ENCODE measurements at regions not wholly inside any gene's neighbourhood (a gene's known extent, or its start where the extent isn't known, plus 50 kb on each side); places are given as distances from the start of the nearest gene placed in this dataset.
"Not testable (repeated sequence)": the region's sequence is repeated elsewhere in the genome, so short reads cannot be mapped to it uniquely, and the experiment has no call there.

DNA sequence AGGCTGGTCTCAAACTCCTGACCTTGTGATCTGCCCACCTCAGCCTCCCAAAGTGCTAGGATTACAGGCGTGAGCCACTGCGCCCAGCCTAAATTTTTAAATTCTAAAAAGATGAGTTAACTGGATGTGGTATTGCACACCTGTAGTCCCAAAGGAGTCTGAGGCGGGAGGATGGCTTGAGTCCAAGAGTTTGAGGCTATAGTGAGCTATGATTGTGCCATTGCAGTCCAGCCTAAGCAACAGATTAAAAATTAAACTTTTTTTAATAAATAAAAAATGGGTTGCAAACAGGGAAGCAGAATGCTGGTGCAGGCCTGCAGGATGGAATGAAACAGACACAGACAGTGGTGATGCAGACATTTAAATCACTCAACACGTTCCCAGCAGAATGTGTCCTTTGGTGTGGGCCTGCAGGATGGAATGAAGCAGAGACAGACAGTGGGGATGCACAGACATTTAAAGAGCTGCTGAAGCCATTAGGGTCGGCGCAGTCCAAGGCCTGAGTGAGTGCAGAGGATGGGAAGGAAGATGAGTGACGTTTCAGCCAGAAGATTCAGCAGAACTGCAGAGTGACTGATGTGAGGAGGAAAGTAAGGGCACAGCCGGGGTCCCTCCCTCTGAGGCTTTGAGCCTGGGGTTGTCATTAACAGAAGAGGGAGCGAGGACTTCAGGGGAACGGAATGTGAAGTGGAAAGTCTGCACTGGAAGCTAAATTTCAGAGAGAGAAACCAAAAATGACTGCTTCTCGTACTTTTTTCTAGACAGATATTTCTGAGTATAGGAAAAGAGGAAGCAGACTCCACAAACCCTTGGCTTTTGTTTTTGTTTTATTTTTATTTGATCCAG, 117.5 kb downstream of the RIN2 start:
- no peak for DNase-seq

DNA sequence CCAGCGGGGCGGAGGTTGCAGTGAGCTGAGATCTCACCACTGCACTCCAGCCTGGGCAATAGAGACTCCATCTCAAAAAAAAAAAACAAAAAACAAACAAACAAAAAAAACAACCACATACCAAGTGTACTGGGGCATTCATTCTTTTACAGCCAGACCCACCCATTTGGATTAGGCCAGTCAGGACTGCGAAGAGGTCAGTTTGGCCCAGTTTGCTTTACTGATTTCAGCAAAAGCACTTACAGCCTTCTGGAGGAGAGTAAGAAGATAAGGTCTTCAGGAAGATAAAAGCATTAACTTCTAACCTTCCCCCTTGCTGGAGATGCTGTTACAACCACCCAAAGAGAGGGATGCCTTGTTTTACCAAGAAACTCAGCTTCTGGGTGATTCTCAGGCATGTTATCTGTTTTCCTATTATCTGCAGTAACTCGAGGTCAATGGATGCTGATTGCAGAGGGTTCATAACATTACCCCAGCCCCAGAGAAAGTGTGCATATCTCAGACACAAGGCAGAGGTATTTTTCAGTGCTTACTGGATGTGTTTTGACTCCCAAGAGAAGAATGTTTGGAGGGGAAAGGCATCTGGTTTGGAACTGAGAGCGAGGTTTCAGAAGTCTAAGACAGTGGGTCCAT, 118.9 kb downstream of the RIN2 start:
- no peak for DNase-seq

DNA sequence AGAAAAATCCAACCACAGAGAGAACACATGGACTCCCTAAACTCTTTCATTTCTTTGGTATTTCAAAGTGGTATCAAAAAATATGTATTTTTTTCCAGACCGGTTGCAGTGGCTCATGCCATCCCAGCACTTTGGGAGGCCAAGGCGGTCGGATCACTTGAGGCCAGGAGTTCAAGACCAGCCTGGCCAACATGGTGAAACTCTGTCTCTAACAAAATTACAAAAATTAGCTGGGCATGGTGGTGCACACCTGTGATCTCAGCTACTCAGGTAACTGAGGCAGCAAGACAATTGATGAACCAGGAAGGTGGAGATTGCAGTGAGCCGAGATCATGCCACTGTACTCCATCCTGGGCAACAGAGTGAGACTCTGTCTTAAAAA, 121.8 kb downstream of the RIN2 start:
- DNase-seq = not testable (repeated sequence)

DNA sequence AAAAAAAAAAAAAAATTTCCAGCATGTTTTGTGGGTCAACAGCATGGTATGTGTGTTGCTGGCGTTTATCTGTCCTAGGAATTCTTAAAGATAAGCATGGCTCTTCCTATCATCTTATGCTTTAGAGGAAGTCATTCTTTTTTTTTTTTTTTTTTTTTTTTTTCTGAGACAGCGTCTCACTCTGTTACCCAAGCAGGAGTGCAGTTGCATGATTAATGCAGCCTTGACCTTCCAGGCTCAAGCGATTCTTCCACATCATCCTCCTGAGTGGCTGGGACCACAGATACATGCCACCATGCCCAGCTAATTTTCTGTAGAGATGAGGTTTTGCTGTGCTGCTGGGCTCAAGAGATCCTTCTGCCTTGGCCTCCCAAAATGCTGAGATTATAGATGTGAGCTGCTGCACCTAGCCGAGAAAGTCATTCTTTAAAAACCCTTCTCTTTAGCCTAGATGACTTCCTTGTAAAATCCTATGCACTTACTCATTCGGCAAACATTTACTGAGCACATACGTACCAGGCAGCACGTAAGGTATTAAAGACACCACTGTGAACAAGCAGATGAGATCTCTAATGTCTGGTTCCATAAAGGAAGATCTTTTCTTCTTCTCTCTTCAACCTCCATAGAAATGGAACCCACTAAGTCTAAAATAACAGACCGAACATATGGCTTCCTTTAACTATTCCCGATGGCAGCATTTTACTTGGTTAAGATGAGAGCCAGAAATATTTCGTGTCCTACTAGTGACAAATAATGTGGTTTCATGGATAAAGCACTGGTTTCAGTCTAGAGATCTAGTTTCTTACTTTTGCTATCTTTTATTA, 122.4 kb downstream of the RIN2 start:
- DNase-seq = no peak

DNA sequence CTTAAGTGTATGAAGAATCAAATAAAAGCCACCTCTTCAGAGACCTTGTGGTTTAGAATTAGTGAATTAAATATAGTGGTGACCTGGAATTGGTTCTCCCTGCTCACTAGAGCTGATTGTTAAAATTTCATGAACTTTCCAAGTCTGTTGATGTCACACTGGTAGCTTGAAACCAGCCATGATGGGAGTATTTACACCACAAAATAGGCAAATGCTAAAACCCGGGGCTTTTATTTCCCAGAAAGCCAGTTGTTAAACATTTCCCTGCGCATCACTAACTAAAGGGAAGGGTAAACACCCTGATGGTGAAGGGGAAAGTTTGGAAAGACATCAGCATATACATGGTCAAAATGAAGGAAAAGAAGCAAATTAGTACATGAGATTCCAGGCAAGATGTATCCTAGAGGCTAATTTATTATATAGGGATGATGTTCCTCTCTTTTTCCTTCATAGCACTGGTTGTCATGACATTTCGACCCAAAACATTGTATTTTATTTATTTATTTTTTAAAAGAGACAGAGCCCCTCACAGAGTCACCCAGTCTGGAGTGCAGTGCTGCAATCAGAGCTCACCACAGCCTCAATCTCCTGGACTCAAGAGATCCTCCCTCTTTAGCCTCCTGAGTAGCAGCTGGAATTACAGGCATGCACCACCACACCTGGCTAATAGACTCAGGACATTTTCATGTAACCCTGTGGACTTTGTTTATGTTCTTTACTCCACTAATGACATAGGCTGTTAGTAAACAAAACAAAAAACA, 123.2 kb downstream of the RIN2 start:
- no peak for DNase-seq

DNA sequence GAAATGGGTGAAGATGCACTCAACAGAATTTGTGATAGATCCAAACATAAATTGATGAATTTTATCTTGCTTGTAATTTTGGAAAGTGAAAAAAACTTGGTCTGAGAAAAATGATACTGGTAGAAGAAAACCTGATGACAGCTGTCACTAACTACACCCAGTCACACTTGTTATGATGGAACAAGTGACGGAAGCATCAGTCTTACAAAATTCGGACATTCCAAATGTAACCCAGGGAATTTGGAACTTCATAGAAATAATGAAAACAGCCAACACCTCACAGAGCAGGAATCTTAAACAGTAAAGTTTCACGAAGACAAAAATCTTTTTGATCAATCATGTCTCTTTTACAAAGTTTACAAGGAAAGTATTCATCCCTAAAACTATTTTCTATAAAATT, 123.9 kb downstream of the RIN2 start:
- DNase-seq = no peak

DNA sequence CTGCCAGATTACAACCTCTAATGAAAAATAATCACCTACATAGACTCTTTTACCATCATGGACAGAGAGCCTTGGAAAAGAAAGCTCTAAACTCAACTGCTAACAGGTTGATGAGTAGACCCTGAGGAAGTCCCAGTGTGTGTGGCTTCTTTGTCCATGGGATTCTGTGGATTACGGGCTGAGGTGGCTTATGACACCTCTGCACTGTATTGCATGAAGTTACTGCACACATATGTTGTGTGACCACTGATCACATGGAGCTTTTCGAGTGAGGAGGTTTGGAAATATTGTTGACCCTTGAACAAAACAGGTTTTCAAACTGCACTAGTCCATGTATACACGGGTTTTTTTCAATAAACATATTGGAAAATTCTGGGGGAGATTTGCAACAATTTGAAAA, 124.4 kb downstream of the RIN2 start:
- DNase-seq = no peak

DNA sequence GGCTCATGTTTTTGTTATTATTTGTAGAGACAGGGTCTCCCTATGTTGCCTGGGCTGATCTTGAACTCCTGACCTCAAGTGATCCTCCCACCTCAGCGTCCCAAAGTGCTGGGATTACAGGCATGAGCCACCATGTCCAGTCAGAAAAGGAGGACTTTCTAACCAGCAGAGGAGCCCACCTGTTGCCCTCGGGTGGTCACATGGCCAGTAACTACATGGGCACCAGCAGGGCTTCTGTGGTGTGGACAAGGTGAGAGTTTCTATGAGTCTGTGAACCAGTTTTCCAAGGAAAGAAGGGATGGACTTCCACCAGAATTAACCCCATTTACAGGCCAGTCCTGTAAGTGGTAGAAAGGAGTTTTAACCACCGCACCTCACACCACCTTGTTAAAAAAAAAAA, 125.4 kb downstream of the RIN2 start:
- no peak for DNase-seq

DNA sequence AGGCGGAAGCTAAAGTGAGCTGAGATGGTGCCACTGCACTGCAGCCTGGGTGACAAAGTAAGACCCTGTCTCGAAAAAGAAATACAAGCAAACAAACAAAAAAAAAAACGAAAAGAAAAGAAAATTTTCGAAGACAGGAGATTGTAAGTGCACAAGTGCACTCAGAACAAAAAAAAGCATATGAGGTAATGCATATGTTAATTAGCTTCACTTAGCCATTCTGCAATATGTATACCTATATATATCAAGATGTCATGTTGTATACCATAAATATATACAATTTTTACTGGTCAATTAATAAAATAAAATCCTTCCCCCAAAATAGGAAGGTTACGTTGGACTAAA, 127.5 kb downstream of the RIN2 start:
- no peak for DNase-seq

DNA sequence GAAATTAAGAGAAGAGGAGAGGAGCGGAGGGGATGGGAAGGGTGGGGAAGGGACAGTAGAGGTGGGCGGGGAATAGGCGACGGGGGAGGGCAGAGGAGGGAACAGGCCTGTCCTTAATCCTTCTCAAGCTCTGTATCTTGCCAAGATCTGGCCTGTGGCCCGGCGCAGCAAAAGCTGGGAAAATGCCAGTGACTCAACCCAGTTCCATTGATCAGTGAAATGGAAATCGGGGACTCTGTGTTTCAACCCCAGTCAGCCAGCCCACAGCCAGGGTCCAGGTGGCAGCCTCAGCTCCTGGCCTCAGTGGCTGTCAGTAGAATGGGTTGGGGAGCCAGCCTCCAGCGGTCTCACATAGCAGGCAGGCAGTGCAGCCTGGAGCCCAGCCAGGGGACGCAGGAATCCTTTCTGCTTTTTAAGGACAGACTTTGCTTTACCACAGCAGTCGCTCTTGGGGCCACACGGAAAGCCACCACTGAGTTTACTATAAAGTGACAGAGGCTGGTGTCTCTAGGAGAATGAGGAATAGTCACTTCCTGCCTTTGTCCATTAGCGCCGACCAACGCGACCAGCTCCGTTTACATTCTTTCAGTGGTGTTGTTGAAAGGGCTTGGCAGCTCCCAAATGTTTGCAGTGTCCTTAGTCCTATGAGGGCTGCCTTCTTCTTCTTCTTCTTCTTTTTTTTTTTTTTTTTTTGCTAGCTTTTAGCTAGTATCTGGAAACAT, 128.0 kb downstream of the RIN2 start:
- no peak for DNase-seq

DNA sequence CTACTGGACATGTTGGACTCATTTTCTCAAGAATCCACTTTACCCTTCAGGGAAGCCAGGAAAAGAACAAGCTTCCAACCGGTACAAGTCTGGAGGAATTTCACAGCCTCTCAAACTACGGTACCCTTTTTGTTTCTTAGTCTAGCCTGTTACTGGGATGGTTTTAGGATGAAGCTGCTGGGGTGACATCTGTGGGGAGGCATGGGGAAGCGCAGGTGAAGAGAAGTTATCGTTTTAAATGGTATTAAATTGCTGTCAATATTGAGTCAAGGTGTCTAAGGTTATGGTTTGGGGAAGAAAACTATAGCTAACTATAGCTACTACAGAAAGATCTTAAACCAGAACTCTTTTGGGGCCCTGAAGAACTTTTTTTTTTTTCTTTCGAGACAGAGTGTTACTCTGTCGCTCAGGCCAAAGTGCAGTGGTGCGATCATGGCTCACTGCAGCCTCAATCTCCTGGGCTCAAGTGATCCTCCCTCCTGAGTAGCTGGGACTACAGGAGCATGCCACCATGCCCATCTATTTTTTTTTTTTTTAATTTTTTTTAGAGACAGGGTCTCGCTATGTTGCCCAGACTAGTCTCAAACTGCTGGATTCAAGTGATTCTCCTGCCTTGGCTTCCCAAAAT, 128.7 kb downstream of the RIN2 start:
- DNase-seq = no peak

DNA sequence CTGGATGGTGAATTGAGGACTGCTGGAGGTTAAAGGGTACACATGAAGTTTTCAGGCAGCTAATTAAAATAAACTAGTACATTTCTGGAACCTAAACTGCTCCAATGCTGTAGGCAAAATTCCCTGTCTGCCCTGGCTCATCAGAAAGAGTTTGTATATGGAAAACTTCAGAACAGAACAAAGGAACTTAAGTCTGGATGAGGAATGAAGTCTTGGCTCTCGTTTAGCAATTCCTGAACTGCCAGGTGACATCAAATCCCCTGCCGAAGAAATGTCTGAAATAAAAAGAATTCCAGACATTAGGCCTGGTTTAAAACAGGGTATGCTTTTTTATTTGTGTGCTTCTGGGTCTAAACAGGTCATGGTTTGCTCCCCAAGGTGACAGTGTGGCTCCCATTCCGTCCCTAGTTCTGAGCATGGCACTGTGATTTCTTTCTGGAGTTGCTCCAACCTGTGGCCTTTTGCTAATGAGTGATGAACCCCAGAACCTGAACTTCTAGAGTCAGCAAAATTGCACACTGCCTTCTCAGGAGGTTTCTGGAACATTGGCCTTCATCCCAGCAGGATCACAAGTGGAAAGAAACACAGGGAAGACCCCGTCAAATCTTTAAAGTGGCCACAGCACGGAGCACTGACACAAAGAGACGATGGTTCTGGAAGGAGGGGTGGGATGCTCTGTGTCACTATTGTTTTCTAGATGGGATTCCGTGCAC, 129.4 kb upstream of the NAA20 start:
- no peak for DNase-seq

DNA sequence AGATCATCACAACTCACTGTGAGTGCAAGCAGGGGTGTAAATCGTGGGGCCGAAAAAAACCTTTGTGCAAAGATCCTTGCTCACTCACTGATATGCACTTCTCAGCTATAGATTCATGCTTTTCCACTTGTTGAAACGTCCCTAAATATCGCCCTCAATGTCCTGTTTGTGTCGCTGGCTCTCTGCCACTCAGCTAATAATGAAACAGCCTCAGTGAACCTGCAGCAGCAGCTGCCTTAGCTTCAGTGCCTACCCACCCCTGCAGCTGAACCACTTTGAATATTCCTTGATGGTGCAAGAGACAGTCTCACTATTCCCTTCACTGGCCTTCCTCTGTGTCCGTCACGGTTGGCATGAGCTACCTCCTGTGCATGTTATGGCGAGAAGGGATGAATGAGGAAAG, 128.9 kb upstream of the NAA20 start:
- no peak for DNase-seq

DNA sequence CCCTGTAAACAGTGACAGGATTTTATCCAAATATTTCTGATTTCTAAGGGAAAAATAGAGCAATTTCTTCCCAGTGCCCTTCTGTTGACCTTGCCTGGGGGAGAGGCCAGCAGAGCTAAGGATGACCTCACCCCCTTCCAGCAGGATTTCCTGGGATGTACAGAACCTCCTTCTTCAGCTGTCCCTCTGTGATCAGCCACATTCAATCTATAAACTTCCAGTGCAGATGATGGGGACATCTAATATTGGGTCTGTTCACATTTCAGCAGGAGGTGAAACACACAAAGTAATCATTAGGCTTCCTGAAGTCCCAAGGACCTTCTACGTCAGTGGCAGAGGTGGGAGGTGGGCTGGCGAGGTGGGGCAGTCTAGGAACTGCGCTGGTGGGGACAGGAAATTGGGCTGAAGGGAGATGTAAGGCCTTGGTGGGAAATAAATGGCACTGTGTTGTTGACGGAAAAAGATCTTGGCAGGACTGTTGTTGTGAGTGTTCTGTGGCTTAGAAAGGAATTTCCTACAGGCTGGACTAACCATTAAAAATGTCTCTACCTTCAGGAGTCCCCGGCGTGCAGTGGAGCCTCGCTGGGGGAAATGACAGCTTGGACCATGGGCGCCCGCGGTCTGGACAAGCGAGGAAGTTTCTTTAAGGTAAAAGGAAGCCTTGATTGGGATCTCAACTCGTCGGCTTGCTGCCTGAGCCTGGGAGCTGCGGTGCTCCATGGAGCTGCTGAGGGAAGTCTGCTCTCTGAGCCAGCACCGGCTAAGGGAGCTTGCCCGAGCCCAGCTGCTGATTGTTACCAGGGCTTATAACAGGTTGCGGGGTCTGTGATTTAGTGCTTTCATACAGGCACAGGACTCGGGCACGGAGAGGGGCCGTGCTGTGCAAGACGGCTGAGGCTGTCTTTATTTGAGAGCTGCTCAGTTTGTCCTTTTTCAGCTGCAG, 127.9 kb upstream of the NAA20 start:
- DNase-seq = no peak

DNA sequence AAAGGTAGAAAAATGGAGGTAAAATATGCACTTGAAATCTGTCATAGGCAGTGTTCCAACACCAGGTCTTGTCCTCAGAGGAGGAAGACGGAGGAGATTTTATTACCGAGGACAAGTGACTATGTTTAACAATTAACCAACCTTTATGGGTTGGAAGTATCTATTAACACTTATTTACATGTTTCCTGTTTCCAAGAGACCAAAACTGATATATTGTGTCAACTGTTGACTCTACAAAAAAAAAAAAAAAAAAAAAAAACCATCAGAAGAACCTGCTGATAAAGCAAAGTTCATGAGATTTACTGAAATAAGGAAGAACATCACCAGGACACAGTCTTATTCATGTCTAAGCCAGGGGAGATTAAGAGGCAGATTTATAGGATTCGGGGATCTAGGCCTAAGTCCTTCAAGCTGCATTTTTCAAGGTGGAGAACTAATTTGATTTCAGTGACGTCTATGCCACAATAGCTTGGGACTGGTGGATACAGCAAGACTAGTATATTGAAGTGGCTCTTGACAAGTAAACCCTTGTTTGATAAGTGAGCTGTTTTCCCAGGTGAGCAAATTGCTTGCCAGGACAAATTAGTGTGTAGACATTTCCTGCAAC, 126.6 kb upstream of the NAA20 start:
- no peak for DNase-seq

DNA sequence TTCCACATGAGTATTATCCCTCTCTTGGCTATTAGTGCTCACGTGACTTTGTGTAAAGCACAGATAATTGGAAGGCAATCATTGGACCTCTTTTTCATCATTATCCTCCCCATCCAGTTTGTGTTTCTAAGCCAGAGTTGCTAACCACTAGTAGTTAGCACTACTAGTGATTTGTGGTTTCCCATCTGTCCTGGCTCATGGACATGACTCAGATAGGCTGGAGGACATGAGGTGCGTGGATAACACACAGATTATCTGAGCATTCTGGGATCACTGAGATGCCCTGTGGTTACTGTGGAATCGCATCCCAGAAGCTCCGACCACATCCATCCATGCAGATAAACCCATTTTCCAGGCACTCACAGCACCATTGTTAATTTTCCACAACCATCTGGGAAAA, 123.8 kb upstream of the NAA20 start:
- no peak for DNase-seq

DNA sequence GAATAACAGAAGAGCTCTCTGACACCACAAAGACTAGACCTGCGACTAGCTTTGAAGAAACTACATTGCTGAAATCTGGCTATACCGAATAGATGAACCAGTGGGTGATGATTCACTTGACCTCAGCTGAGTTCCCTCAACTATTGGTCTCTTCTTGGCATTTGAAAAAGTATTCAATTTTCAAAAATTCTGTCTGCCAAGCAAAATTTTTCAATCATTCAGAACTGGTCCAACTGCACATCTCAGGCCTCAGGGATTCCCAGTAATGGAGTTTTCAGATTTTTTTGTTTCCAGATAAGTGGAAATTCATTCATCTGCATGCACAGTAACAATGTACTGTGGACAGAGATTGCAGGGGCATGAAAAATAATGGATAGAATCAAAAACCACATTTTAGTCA, 121.4 kb upstream of the NAA20 start:
- DNase-seq = no peak

DNA sequence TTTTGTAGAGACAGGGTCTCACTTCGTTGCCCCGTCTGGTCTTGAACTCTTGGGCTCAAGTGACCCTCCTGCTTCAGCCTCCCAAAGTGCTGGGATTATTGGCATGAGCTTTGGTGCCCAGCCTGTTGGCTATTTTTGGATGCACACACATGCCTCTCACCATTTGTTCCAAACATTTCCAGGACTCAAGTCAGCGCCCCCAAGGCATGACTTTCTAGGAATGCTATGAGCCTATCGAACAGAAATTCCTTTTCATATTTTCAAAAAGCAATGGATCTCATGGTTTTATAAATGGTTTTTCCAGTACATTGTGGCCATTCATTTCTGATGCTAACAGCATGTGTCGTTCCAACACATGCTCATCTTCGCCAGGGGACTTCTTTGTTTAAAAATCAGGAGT, 119.3 kb upstream of the NAA20 start:
- no peak for DNase-seq

DNA sequence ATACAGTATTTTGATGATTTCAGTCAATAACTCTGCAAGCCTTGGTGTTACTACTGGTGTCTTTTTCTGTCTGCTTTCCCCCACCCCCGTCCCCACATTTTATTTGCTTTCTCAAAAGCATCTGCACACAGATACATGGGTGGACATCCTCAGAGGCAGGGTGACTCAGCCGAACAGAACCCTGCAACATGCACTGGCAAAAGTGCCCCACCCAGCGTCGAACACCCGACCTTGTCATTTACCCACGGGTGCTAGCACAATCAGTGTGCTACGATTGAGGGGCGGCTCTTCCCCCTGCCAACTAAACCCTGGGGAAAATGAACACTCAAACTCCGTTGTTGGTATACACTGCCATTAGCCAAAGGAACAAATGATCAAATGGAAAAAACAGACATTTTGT, 115.9 kb upstream of the NAA20 start:
- no peak for DNase-seq
